ENCODE measurements at regions not wholly inside any gene's neighbourhood (a gene's known extent, or its start where the extent isn't known, plus 50 kb on each side); places are given as distances from the start of the nearest gene placed in this dataset.

DNA sequence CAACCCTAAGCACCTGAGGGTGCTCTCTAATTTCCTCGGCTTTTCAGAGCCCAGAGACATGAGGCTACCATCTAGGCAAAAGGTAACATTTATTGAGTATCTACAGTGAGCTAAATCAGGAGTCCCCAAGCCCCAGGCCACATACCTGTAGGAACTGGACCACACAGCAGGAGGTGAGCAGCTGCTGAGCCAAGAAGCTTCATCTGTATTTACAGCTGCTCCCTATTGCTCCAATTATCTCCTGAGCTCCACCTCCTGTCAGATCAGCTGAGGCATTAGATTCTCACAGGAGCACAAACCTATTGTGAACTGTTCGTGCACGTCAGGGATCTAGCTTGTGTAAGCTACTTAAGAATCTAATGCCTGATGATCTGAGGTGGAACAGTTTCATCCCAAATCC is 70.2 kb downstream of the RND3 start:
- DNase-seq: no peak

DNA sequence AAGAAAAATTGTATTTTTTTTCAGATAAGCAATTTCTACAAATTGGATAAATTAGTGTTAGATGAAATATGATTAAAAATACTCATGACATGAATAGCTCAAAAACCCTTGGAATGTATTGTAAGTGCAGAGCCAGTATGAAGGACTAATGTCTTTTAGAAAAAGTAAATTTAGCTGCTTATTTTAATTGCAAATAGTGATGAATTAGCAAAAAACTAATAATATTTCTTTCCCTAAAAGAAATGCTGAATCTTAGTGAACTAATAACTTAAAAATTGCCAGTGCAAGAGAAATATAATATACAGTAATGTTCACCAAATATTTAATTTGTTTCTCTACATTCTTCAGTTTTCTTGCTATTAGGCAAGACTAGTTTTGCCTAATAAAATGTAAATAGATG is 72.4 kb downstream of the RND3 start:
- DNase-seq: no peak

DNA sequence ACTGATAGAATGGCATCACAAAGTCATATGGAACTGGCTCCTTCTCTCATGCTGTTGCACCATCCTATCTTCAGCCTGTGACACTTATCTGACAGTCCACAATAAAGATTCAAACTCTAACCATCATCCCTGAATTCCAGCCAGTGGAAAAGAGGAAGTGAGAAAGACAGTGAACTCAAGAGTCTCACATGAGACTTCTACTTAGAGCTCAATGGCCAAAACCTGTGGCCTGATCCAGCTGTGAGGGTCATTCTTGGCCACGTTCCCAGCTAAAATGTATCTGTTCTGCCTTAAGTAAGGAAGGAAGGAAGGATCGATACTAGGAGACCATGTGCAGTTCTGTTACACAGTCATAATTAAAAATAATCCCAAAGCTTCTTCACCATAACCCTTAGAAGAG is 73.6 kb downstream of the RND3 start:
- no peak for DNase-seq

DNA sequence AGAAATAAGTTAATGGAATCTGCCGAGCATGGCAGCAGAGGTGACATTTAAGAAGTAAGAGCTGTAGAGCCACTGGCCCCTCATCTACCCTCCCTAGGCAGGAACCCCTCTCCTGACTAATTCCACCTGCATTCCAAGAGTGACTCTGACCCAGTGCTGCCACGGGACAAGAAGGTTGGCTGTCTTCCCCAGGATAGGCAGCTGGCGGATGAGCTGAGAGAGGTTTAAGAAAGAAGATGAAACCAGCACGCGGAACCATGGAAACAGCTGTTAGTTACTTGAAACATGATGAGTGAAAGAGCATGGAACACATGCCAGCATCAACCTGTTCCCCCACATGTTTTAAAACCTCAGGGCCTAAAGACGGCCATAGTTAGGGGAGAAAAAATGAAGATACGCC is 74.1 kb downstream of the RND3 start:
- DNase-seq: no peak

DNA sequence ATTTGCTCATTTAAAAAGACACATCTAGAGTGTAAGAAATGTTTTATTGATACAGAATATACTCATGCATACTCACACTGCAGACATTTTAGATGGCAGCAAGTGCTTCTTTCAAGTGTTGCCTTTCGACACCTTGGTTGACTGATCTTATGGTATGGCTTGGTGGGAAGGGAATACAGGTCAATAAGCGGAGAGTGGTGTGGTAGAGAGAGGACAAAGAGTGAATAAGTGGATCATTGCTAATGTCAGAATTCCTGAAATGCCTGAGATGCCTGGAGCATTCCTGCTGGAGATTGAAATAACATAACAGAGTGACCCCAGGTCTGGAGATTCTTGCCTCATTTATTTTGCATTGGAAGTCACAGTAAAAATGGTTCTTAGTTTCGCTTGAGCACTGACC is 76.7 kb downstream of the RND3 start:
- DNase-seq: no peak

DNA sequence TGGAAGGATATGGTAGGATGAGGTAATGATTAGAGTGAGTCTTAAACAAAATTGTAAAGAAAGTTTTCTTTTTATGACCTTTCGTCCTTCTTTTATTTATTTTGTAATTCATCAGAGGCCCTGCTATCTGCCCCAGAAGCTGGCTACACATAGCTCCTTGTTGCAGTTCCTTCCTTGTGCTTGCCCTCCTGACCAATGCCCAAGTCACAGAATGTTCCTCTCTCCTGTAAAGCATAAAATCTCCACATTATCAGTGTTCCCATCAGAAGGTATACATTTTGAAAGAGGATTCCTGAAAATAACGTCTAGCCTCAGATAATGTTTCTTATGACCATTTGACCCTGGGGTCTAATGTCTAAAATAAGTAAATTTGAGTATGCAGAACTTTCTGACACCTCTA is 78.3 kb downstream of the RND3 start:
- DNase-seq: no peak

DNA sequence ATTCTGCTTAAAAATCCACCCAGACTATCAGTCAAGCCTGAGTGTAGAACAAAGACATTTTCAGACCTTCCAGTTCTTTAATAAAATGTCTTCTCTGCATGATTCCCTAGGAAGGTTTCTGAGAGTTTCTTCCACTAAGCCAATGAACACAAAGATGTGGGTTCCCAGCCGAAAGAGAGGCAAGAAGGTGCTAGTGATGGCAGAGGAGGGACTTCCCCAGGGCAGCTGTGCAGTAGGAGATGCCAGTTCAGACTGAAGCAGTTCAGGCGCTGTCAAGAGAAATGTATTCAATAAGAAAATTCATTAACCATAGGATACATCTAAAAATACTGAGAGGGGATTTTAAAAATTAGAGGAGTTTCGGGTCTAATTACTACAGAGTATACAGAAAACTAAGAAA is 83.3 kb downstream of the RND3 start:
- DNase-seq: no peak

DNA sequence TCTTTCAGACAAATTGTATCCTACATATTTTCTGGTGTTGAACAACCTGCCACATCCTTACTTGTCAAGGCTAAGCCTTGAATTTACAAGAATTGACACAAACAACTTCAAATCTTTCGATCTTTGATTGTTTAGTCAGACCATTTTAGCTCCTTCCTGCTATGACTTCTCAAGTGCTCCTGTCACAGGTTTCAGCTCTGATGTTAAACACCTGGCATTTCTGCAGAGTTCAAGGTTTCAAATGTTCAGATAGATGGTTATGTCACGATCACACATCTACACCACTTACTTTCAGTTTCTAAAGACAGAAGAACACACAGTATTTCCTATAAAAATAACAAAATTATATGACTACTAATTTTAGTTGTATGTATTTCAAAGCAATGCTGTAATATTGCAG is 84.0 kb downstream of the RND3 start:
- DNase-seq: no peak

DNA sequence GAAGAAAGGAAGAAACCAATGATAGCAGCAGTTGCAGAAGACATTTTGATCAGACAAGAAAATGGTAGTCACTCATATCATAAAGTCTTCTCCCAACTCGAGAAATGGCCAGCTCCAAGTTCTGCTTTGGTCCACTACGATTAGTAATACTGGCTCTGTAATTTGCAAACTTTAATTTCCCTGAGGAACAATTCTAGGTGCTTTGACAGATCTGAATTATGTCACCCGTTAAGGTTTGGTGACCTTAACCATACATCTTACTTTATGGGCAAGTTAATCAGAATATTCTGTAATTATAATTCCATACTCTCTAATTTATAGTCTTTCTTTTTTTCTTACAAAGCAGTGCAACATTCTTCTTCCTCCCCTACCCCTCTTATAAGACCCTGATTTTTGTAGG is 84.5 kb downstream of the RND3 start:
- DNase-seq: no peak

DNA sequence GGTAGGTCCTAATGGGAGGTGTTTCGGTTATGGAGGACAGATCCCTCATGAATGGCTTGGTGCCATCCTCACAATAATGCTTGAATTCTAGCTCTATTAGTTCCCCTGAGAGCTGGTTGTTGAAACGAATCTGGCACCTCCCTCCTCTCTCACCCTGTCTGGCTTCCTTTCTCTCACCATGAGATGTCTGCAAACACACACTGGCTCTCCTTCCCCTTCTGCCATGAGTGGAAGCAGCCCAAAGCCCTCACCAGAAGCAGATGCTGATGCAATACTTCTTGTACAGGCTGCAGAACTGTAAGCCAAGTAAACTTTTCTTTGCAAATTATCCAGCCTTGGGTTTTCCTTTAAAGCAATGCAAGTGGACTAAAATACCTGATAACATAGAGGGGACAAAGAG is 86.6 kb downstream of the RND3 start:
- no peak for DNase-seq

DNA sequence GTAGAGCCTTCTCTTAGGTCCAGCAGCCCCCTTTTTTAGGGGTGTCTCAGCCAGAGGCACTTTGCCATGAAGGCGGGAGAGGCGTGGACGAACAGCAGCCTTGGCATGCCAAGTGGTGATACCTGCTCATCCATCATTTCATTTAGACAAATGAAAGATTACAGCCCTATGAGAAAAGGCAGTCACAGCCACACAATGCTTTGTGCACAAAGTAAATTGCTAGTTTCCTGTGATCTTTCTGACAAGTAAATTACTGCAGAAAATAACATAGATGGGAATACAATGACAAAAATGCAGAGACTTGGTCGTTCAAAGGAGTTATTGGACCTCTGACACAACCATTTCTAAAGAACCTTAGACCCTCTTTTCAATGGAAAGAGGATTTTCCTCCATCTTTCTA is 94.9 kb downstream of the RND3 start:
- DNase-seq: no peak

DNA sequence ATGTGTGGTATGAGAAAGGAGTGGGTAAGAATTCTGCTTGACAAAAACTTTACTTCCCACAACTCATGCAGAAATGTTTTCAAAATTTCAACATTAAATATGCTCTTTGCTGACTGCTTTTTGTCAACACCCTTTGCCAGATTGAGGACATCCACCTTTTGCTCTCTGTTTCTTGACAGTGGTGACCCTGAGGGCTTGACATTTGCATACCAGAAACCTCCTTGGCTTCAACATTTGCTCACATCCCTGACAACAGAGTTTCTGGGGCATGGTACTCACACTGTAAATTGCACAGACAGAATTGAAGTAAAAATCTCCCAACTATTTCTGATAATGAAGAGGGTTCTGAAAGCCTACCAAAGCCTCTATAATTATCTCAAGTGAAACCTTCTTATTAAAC is 95.7 kb downstream of the RND3 start:
- no peak for DNase-seq

DNA sequence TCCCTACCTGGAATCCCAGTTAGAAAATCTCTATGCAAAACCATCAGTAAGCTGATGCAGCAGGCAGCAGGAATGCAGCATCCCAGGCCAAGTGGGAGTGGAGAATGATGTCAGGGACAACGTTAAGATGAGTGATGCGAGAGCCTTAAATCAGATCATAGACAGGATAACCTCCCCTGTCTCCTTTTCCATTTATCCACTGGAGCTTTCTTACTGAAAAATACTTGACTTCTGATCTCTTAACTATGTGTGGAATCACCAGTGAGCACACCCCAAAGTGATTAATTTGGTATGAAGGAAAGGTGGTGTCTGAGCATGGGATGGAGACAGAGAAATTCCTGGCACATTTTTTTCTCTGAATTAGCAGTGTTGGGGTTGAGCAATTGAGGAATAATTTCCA is 98.0 kb downstream of the RND3 start:
- DNase-seq: no peak

DNA sequence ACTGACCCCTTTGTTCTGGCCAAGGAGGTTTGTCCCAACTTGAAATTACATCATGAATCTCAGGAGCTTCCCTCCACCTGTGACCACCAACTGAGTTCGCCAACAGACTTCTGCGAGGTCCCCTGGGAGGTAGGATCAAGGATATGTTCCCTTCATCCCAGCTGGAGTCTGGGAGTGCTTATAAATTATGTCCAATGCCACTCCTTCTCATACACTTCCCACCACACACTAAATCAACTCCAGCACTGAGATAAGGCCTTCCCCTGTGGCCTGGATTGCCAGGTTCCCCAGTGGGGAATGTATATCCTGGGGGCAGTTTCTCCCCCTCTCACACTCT is 99.2 kb downstream of the RND3 start:
- DNase-seq: no peak

DNA sequence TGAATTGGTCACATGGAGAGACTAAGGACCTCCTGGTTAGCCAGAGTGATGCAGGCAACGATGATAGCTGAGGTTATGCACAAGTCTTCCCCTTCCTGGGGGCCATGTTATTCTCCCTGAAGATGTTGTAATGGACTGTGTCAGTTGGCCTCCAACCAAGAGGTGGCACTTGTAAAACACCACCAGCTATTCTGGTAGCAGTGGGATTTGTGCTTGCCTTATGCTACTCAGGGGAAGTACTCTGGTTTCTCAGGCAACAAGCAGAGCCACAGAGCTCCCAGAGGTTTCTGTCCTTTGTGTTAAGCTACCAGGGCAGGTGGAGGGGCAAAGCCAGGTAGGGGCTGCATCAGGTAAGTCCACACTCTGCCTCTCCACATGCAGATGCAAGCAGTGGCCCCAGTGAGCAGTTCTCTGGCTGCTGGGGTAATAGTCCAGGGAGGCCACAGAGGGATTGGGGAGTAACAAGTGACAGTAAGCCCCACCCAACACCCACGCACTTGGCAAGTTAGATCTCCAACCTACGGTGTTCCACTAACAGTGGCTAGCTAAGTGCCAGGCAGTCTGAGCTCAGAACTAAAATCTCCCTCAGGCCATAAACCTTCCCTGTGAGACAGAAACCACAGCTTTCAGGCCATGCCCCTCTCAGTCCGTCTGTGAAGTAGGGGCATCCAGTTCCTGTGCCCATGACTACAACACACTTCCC is 99.7 kb downstream of the RND3 start:
- DNase-seq: no peak

DNA sequence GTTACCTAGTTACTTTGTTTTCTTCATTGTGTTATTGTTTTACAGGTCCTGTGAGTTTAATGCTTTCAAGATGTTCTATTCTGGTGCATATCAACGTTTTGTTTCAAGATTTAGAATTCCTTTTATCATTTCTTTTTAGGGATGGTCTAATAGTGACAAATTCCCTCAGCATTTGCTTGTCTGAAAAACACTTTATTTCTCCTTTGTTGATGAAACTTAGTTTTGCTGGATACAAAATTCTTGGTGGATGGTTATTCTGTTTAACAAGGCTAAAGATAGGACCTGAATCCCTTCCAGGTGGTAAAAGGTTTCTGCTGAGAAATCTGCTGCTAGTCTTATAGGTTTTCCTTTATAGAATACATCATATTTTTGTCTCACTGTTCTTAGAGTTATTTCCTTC is 102.3 kb downstream of the RND3 start:
- DNase-seq: no peak

DNA sequence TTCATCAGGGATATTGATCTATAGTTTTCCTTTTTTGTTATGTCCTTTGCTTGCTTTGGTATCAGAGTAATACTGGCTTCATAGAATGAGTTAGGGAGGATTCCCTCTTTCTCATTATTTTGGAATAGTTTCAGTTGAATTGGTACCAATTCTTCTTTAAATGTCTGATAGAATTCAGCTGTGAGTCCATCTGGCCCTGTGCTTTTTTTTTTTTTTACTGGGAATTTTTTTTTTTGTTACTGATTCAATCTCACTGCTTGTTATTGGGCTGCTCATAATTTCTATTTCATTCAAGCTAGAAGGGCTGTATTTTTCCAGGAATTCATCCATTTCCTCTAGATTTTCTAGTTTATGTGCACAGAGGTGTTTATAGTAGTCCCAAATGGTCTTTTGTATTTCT is 103.9 kb downstream of the RND3 start:
- no peak for DNase-seq

DNA sequence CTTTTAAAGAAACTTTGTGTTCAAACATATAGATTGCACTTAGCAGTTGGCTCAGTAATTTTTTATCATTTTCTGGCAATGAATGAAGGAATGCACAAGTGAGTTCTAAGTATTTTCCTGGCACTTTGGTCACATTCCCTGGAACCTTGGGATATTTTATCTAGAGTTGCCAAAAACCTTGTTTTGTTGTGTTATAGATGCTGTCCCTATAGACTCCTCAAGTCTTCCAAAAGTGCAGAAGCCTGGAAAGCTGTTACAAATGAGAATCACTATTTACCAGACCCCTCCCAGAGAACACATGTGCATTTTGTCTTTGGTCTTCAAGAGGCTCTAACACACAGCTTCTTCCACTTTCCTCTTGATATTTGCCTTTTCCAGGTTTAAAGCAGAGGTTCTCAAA is 108.3 kb downstream of the RND3 start:
- no peak for DNase-seq

DNA sequence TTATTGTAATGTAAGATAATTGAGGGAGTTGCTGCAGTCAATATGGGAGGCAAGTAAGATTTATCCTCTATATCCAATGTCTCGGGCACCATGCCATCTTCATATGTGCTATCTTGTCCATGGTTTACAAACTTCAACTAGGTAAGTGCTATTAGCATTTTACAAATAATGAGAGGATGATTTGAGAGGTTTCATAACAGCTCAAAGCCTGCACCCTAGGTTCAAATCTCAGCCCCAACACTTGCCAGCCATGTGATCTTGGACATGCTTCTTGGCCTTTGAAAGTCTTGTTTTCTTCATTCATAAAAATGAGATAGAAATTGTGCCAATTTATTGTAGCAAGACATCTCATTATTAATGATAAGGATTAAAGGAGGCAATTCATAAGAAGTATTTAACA is 108.8 kb downstream of the RND3 start:
- DNase-seq: no peak

DNA sequence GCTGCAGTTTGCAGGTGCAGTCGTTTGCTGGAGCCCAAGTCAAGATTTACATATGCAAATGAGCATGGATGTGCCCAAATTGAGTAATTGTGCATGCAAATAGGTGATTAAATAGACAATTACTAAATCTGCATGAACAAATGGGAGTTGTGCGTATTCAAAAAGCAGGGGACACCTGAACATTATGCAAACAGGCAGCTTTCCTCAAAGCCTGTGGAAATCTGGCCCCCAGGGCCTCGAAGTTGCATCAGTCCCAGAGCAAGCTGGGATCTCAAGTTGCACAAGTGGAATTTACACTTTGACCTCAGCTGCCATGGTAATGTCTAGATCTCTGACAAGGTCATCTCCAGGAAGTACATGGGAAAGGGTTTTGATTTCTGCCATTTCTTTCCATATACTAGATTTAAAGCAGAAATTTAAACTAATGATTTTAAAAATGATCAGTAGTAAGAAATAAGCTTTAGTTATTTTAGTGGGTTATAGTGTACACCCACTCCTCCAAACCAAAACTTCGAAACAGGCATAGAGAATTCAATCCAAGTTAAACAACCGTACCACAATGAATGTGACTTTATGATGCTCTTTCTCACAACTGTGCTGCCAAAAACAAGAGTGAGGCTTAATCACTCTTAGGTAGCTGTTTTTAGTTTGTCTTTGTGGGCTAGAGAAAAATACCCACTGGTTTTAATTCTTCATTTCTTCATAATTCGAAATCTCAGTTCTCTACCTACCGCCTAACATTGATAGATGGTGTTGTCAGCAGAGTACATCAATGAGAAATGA is 110.7 kb downstream of the RND3 start:
- no peak for DNase-seq

DNA sequence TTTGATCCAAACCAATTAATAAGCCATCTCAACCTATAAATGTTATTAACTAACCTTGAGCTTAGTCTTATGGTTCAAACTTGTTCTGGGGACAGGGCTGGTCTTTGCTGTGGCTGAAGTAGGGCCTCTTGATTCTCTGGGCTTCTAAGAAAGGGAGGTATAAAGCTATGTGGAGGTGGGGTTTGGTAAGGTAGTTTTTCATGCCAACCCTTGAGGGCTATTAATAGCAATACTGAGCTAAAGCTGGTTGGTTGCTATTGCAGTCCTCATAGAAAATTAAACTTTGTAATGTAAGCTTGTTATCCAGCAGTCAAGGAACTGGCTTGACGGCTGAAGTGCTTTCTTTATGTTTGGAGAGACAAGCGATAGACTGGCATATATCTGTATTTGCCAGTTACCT is 112.1 kb downstream of the RND3 start:
- DNase-seq: no peak

DNA sequence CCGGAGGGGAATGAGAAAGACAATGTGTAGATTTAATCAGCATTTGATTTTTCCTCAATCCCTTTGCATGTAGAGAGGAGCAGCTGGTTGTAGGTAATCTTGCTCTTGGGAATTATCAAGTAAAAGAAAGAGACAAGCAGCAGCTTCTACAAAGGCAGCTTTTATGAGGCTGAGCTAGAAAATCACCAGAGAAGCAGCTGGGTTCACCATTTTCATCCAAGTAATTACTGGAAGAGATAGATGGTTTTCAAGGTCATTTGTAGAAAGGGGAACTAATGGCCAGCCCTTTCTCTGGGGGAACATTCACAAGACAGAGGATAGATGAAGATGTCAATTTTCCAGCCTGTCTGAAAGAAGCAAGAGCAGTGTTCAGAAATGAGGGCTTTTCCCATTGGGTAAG is 113.0 kb downstream of the RND3 start:
- DNase-seq: no peak

DNA sequence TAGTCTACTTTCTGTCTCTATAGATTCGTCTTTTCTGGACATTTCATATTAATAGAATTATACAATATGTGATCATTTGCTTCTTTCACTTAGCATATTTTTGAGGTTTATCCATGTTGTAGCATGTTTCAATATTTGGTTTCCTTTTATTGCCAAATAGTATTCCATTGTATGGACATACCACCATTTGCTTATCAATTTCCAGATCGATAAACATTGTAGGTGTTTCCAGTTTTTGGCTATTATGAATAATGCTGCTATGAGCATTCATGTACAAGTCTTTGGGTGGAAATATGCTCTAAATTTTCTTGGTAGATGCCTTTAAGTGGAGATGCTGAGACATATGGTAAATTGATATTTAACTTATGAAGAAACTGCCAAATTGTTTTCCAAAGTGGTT is 114.1 kb downstream of the RND3 start:
- no peak for DNase-seq

DNA sequence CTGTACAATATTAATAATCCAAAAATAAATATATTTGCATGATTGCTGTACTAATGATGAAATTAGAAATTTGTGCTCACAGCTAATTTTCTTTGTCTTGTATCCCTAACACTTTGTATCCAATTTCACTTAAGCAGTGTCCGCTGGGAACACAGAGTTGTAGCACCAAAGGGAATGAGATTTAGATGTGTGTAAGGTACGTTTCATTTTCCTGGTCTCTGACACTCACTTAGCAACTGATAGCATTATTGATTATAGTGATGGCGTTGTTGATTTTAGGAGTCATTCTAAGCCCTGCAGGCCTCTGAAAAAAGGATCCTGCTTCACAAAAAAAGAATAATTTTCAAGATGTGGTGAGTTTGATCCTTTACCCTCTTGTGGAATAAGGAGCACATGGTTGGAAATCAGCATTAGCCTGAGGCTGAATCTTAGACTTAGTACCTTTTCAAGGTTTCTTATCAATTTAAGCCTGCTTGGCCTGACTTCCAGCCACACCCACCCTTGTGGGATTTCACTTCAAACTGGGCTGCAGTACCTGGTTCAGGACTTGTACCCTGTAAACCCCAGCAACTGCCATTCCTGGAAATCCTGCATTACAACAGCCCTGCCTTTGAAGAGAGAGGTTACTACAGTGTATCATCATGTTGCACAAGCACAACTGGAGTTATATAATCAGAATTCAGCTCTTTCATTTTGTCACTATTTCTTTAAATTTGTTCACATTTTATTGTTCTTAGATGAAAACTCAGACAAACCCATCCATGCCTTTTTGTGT is 116.2 kb downstream of the RND3 start:
- DNase-seq: no peak
